ENCODE measurements at regions not wholly inside any gene's neighbourhood (a gene's known extent, or its start where the extent isn't known, plus 50 kb on each side); places are given as distances from the start of the nearest gene placed in this dataset.

DNA sequence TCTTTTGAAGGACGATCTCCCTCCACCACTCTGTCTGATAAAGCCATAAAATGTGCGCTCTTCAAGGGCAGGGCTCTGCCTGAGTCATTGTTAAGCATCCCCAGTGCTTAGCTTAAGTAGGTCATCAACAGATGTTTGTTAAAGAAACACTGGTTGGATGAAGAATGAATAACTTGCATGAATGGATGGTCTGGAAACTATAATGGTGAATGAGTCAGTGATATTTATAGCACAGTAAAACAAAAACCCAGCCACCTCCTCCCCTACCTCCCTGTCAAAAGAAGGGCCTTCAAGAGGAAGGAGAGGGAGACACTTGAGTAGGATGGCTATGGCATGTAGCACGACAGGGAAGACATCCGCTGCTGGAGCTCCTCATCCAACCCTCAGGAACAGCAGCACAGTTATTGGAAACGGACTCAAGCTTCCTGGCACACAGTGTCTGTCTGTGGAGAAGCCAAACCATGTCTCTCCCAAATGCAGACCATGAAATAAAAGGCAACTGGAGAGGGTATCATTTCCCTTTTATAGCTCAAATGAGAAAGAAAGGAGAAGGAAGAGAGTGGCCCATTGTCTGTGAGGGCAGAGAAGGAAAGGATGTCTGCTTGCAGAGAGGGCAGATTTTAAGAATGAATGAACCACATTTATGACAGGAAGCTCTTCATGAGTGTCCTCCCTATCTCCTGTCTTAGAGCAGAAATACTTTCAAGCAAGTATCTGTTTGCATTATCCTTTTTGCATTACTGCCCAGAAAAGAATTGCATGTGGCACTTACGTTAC lies 183.5 kb upstream of the UBL3 start:
- DNase-seq (ENCODE audit: low read depth) = peak; percentile 89

DNA sequence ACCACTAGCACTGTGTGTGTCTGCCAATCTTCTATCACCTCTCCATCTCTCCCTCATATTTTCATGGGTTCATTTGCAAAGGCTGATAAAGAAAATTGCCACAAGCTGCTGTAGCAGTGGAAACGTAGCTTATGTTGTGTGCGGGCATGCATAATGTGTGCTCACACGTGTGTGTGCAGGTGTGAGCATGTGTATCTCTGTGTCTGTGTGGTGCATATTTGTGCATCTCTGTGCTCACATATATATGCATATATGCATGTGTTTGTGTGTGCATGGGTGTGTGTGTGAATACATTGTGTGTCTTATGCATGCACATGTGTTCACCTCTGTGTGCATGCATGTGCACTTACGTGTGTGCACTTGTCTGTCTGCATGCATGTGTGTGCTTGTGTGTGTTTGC lies 181.8 kb upstream of the UBL3 start:
- DNase-seq (ENCODE audit: low read depth) = no peak

- no peak for DNase-seq (ENCODE audit: low read depth)
Observed at GRCh38 chr13:30031488-30031887, 181.1 kb upstream of the UBL3 start.

- no peak for DNase-seq (ENCODE audit: low read depth)
Observed at GRCh38 chr13:30030141-30030750, 179.8 kb upstream of the UBL3 start.

DNA sequence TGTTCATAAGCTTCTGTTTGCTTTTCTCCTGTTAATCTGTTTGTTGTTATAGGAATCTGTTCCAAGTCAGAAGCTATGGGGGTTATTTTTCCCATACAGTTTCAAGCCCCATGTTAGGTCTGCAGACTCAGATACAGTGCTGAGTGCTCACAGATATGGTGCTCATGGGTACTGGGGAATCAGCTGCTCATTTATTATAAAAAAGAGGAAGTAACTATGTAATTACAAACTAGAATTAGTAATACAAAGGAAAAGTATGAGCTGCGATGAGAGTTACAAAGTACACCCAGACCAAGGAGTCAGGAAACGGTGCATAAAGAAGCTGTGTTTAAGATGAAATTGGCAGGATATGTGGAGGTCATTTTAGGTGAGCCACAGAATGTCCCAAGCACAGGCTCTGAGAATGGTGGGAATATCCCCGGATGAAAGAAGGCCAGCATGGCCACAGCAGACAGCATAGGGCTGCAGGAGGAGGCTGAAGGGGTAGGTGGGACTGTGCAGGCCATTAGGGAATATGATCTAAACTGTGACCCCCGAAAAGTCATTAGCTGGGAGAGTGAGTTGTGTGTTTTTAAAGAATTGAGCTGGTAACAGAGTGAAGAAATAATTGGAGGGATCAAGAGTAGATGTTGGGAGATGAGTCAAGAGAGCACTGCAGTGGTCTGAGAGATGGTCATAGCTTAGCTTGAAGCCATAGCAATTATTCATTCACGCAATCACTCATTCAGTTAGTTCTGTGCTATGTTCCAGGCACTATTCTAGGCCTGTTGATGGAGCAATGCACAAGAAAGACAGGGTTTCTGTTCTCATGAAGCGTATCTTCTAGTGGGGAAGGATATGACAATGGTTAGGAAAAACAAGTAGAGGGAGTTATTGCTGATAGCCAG lies 177.4 kb upstream of the UBL3 start:
- no peak for DNase-seq (ENCODE audit: low read depth)

DNA sequence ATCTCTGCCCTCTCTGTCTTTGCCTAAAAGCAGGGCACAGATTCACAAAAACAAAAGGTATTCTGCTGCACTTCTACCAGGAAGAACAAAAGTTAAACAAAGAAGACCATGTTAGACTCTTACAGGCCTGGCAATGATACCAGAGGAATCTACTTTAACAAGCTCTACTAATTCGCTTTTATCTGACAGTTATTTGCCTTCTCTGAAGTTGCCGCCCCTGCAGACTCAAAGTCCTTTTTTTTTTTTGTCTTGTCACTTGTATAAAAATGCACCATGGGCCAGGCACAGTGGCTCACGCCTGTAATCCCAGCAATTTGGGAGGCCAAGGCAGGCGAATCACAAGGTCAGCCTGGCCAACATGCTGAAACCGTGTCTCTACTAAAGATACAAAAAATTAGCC lies 176.5 kb upstream of the UBL3 start:
- DNase-seq (ENCODE audit: low read depth) = no peak

GRCh38 chr13:30026093-30026492 lies 175.7 kb upstream of the UBL3 start:
- DNase-seq (ENCODE audit: low read depth) = peak; percentile 77

DNA sequence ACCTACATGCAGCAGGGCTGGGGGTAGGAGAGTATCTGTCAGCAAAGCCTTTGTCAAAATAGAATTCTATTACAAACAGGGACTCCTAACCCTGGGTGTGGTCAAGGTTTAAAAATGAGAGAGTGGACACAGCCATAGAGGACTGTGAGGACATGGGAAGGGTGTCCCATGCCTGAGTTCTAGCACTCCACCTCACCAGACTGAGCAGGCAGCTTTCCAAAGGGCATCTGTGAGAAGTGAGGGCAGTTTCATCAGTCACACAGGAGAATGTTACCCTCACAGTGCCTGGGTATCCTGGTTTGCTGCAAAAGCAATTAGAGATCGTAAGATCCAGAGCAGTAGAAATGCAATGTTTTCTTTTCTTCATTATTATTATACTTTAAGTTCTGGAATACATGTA lies 174.9 kb upstream of the UBL3 start:
- no peak for DNase-seq (ENCODE audit: low read depth)

DNA sequence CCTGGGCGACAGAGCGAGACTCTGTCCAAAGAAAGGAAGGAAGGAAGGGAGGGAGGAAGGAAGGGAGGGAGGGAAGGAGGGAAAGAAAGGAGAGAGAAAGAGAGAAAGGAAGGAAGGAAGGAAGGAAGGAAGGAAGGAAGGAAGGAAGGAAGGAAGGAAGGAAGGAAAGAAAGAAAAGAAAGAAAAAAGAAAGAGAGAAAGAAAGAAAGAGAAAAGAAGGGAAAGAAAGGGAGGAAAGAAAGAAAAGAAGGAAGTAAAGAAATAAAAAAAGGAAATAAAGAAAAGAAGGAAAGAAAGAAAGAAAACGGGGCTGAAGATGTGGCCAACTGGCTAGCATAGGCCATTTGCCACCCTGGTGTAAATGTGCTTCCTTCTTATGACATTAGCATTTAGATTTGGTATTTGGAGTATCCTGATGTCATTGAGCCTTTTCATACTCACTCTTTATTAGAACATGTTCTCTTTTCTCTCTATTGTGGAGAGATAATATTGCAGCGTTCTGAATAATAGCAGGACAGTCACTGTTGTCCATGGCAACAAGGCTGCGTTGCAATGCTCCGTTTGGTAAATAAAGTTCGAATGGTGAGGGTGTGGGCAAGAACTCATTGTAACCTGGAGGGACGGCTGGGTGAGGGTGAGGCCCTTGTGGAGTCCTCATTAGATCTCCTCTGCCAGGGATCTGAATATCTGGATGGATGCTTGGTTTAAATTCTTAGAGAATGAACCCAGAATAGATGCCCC lies 173.9 kb upstream of the UBL3 start:
- no peak for DNase-seq (ENCODE audit: low read depth)

DNA sequence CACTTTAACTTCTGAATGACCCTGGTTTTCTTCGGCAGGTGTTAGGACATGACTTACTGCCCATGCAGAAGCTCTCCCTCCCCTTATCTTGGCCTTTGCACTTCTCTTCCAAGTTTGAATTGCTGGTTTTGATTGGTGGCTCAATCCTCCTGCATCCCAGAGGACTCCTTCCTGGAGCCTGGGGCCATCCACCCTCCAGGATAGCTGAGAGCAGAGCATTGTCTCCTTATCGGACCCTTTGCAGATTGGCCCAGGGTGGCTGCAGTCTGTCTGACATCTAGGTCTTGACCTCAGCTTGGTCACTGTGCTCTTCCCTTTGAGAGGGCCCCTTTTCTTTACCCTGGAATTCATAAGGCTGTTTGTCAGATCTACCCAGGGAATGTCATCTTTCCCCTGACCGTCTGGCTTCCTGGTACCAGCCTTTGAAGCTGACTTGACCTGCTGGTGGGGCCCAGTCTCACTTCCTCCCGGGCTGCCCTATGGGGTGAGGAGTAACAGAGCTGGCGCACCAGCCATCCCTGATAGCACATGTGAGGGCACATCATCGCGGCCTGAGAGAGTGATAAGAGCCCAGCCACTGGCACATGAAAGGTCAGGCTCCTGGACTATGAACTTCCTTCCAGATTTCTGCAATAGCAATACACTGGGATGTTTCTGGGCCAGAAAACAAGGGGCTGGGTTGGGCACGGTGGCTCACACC lies 172.9 kb upstream of the UBL3 start:
- no peak for DNase-seq (ENCODE audit: low read depth)

DNA sequence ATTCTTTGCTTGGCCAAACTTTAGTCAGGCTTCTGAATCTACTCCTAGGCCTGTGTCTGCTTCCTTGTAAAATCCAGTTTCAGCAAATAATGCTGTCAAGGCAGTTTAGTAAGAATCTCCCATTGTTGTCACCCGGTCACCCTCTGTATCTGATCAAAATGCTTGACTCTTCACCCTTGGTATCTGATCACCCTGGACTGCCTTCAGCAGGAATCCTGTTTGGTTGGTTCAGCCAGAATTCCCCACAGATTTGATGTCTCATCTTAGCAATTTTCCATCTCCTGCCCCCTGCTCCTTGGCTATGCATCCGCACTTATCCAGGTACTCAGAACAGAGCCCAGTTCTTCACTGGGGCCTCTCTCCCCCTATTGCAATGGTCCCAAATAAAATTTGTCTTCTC lies 172.4 kb upstream of the UBL3 start:
- no peak for DNase-seq (ENCODE audit: low read depth)

- DNase-seq (ENCODE audit: low read depth) = no peak
Observed at GRCh38 chr13:30022256-30022655, 171.8 kb upstream of the UBL3 start.

DNA sequence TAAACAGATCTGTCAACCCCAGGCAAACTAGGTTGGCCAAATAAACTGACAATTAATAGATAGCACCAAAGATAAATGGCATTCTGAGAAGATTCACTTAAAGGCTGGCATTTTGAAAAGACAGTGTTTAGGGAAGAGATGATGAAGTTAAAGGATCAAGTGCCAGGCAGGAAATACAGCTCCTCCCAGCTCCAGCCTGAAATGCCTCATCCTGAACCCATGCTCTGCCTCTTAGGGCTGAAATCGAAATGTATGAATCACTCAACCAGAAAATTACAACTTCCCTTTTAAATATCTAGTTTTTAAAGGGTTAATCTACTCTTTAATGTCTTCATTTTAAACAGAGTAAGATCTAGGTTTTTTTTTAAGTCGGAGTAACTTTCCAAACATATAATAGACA lies 171.2 kb upstream of the UBL3 start:
- DNase-seq (ENCODE audit: low read depth) = peak; percentile 43

GRCh38 chr13:30020726-30021312 lies 170.4 kb upstream of the UBL3 start:
- DNase-seq (ENCODE audit: low read depth) = peak; percentile 44

DNA sequence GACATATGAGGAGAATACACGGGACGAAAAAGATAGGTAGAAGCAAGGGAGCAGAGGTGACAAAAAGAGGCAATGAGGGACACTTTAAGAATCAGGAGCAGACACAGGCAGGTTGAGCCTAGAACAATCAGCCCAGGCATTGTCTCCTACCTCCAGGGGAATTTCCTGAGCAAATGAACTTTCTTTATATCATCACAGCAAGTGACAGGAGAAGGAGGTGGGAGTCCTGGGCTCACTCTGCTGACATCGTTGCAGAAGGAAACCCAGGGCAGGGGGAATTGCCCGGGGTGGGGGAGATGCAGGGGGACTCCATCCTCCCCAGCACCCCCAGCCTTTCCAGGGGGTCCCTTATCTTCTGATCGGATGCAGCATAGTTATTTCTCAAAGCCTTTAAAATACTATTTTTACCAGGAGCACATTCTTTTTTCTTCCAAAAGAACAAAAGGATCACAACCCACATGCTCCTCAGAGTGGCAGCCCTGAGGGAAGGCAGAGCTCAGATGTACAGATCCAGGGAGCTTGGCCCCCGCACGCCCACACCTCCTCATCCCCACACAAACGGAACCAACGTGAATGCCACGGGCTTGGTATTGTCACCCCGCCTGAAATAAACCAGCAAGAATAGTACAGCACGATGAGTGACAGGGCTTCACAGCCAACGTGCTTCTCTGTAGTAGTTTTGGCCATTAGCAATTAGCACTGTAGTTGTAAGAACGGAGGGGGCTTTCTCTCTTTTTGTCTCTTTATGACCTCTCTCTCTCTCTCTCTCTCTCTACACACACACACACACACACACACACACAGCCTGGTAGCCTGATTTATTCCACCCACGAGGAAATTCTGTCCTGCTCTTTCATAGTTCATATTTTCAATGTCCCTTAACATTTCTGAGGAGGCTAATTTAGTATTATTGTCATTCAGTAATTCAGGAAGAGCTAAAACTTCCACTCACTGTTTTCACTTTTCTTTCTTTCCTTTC lies 169.5 kb upstream of the UBL3 start:
- DNase-seq (ENCODE audit: low read depth) = no peak

GRCh38 chr13:30017880-30018279 lies 167.5 kb upstream of the UBL3 start:
- no peak for DNase-seq (ENCODE audit: low read depth)

- DNase-seq (ENCODE audit: low read depth) = no peak
Observed at GRCh38 chr13:30016398-30016797, 166.0 kb upstream of the UBL3 start.

DNA sequence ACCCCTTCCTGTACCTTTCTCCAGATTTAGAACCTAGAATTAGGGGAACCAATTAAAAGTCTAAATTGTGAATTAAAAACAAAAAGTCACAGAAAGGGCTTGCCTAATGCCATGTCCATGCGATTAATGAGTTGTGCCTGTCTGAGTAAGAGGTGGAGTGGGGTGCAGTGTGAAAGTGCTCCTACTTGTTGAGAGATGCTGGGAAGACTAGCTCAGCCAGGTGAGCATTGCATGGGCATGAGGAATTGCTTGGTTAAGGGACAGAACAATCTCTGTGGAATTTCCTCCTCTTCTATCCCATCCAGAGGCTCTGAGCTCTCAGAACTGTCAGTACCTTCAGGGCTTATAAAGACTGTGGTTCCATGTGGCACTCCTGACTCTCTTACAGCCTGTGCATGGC lies 159.0 kb upstream of the UBL3 start:
- no peak for DNase-seq (ENCODE audit: low read depth)

- no peak for DNase-seq (ENCODE audit: low read depth)
Observed at GRCh38 chr13:30006246-30006645, 155.8 kb upstream of the UBL3 start.
